Coronary artery (tissue), 2 donors: ENCODE measurements at regions not wholly inside any gene's neighbourhood (a gene's known extent, or its start where the extent isn't known, plus 50 kb on each side); places are given as distances from the start of the nearest gene placed in this dataset.

Experiments
- DNase-seq: peaks from one replicate; pipeline ENCODE4 v3.0.0-alpha.2; 2017; ENCODE audit warnings: low spot score
- H3K27ac ChIP-seq, 2 donors: fragments of 200-600 bp; sonication (generic); one replicate each; pipeline ENCODE4 v1.5.1; 2016 to 2019
- H3K4me3 ChIP-seq: fragments of 200-600 bp; sonication (generic); 2 replicates; pipeline ENCODE4 v1.5.1; 2016; ENCODE audit warnings: mild to moderate bottlenecking, moderate library complexity
- CTCF ChIP-seq: fragments of 200-600 bp; sonication (generic); IDR thresholded peaks from one replicate; pipeline ENCODE4 v1.5.1; 2019; ENCODE audit warnings: antibody characterized with exemption

GRCh38 chr13:39913928-39914327 lies 258.5 kb downstream of the COG6 start:
- H3K27ac ChIP-seq, result peak overlapping the region in 1 of 2 donors; percentile 23
- no peak for DNase-seq
- TF ChIP-seq CTCF, result no peak
- no peak overlapping the region for H3K4me3 ChIP-seq

GRCh38 chr13:39915418-39915817 lies 260.0 kb downstream of the COG6 start:
- Histone ChIP-seq H3K27ac (no peak overlapping the region), H3K4me3 (no peak overlapping the region)
- no peak for TF ChIP-seq CTCF
- no peak for DNase-seq

- H3K27ac ChIP-seq, result no peak overlapping the region
- no peak for TF ChIP-seq CTCF
- H3K4me3 ChIP-seq, result no peak overlapping the region
- no peak for DNase-seq
Measured at GRCh38 chr13:39916330-39916729, 260.9 kb downstream of the COG6 start.

- Histone ChIP-seq H3K4me3 (no peak overlapping the region), H3K27ac (no peak overlapping the region)
- DNase-seq, result no peak
- TF ChIP-seq CTCF, result no peak
Measured at GRCh38 chr13:39918620-39919236, 263.3 kb downstream of the COG6 start.

GRCh38 chr13:39920613-39921012 lies 265.2 kb downstream of the COG6 start:
- DNase-seq, result no peak
- no peak overlapping the region for H3K4me3 ChIP-seq
- H3K27ac ChIP-seq, result no peak overlapping the region
- TF ChIP-seq CTCF, result no peak

GRCh38 chr13:39926345-39926744 lies 270.9 kb downstream of the COG6 start:
- DNase-seq, result no peak
- Histone ChIP-seq H3K4me3 (no peak overlapping the region), H3K27ac (no peak overlapping the region)
- no peak for TF ChIP-seq CTCF

GRCh38 chr13:39928261-39928660 lies 272.8 kb downstream of the COG6 start:
- Histone ChIP-seq H3K4me3 (no peak overlapping the region), H3K27ac (no peak overlapping the region)
- no peak for TF ChIP-seq CTCF
- DNase-seq, result no peak
